Stimulated activated effector memory CD8-positive, alpha-beta T cell treated with anti-CD3 and anti-CD28 coated beads, Interleukin-12 subunit alpha, Interleukin-12 subunit beta, amount 100 ng/mL, for 72 hours (primary cell): ENCODE measurements at regions not wholly inside any gene's neighbourhood (a gene's known extent, or its start where the extent isn't known, plus 50 kb on each side); places are given as distances from the start of the nearest gene placed in this dataset.
A peak's percentile ranks its signal among the peaks of the same experiment; 100 is the strongest.
"Not testable (repeated sequence)": the region's sequence is repeated elsewhere in the genome, so short reads cannot be mapped to it uniquely, and the experiment has no call there.

ENCODE experiments used
- ATAC-seq: fragments of 150-1000 bp; cut with Tn5 transposase; 2 replicates; pipeline ENCODE4 v1.10.0; 2021
- DNase-seq, 2 donors: peaks; one replicate each; pipeline ENCODE4 v3.0.0; 2021 to 2022; ENCODE audit warnings: low spot score in 2 of 2
- H3K27ac Mint-ChIP-seq: one replicate; pipeline ENCODE4 v1.8.0; 2022; ENCODE audit warnings: mild to moderate bottlenecking, mixed read lengths
- H3K36me3 Mint-ChIP-seq: one replicate; pipeline ENCODE4 v1.8.0; 2022; ENCODE audit warnings: mild to moderate bottlenecking, mixed read lengths
- H3K4me1 Mint-ChIP-seq: one replicate; pipeline ENCODE4 v1.8.0; 2022; ENCODE audit warnings: mixed read lengths
- H3K4me3 Mint-ChIP-seq: one replicate; pipeline ENCODE4 v1.8.0; 2022; ENCODE audit warnings: mild to moderate bottlenecking, mixed read lengths
- H3K9me3 Mint-ChIP-seq: one replicate; pipeline ENCODE4 v1.8.0; 2022; ENCODE audit warnings: mixed read lengths

- not testable (repeated sequence) for ATAC-seq, H3K4me1 Mint-ChIP-seq, H3K27ac Mint-ChIP-seq, H3K9me3 Mint-ChIP-seq, H3K36me3 Mint-ChIP-seq, H3K4me3 Mint-ChIP-seq, DNase-seq
These were observed 1453.9 kb upstream of the TPTE start for GRCh38 chr21:9067515-9067914.

- not testable (repeated sequence) for H3K27ac Mint-ChIP-seq, H3K36me3 Mint-ChIP-seq, ATAC-seq, H3K9me3 Mint-ChIP-seq, DNase-seq, H3K4me3 Mint-ChIP-seq, H3K4me1 Mint-ChIP-seq
These were observed 1452.8 kb upstream of the TPTE start for GRCh38 chr21:9068622-9069021.

GRCh38 chr21:9070703-9071102 is 1450.7 kb upstream of the TPTE start:
- not testable (repeated sequence) for H3K27ac Mint-ChIP-seq, H3K4me3 Mint-ChIP-seq, H3K36me3 Mint-ChIP-seq, H3K9me3 Mint-ChIP-seq, ATAC-seq, H3K4me1 Mint-ChIP-seq
- DNase-seq = peak in 1 of 2 donors; percentile 58

- H3K4me1 Mint-ChIP-seq, ATAC-seq, H3K9me3 Mint-ChIP-seq, H3K4me3 Mint-ChIP-seq, H3K36me3 Mint-ChIP-seq, DNase-seq, H3K27ac Mint-ChIP-seq: not testable (repeated sequence)
These were observed 1448.4 kb upstream of the TPTE start for GRCh38 chr21:9073010-9073409.

GRCh38 chr21:9074772-9075171 is 1446.6 kb upstream of the TPTE start:
- H3K4me1 Mint-ChIP-seq, H3K9me3 Mint-ChIP-seq, DNase-seq, ATAC-seq, H3K36me3 Mint-ChIP-seq, H3K27ac Mint-ChIP-seq, H3K4me3 Mint-ChIP-seq: not testable (repeated sequence)

GRCh38 chr21:9083091-9083826 is 1438.1 kb upstream of the TPTE start:
- H3K4me3 Mint-ChIP-seq, DNase-seq, H3K36me3 Mint-ChIP-seq, H3K9me3 Mint-ChIP-seq, H3K27ac Mint-ChIP-seq, ATAC-seq, H3K4me1 Mint-ChIP-seq: not testable (repeated sequence)

- H3K4me3 Mint-ChIP-seq, H3K27ac Mint-ChIP-seq, H3K9me3 Mint-ChIP-seq, H3K36me3 Mint-ChIP-seq, DNase-seq, H3K4me1 Mint-ChIP-seq, ATAC-seq: not testable (repeated sequence)
These were observed 1435.1 kb upstream of the TPTE start for GRCh38 chr21:9086299-9086698.

GRCh38 chr21:9087816-9088215 is 1433.6 kb upstream of the TPTE start:
- H3K4me1 Mint-ChIP-seq, H3K4me3 Mint-ChIP-seq, ATAC-seq, H3K27ac Mint-ChIP-seq, H3K36me3 Mint-ChIP-seq, H3K9me3 Mint-ChIP-seq, DNase-seq: not testable (repeated sequence)

GRCh38 chr21:9129741-9130140 is 1391.6 kb upstream of the TPTE start:
- not testable (repeated sequence) for H3K36me3 Mint-ChIP-seq, H3K4me3 Mint-ChIP-seq, H3K9me3 Mint-ChIP-seq, DNase-seq, H3K27ac Mint-ChIP-seq, ATAC-seq, H3K4me1 Mint-ChIP-seq

GRCh38 chr21:9130817-9131216 is 1390.6 kb upstream of the TPTE start:
- not testable (repeated sequence) for DNase-seq, H3K4me1 Mint-ChIP-seq, H3K36me3 Mint-ChIP-seq, H3K27ac Mint-ChIP-seq, H3K9me3 Mint-ChIP-seq, H3K4me3 Mint-ChIP-seq, ATAC-seq
